Activated CD4-positive, alpha-beta T cell treated with anti-CD3 and anti-CD28 coated beads, Interleukin-2, Interleukin-4, amounts not matched to agents 100 ng/mL and 50 ng/mL, durations not matched to agents 16 hours and 8 hours (primary cell): ENCODE measurements at regions not wholly inside any gene's neighbourhood (a gene's known extent, or its start where the extent isn't known, plus 50 kb on each side); places are given as distances from the start of the nearest gene placed in this dataset.
"Not testable (repeated sequence)": the region's sequence is repeated elsewhere in the genome, so short reads cannot be mapped to it uniquely, and the experiment has no call there.

Experiments used
- DNase-seq: peaks from one replicate; pipeline ENCODE4 v3.0.0-alpha.2; 2020; ENCODE audit warnings: low spot score

DNA sequence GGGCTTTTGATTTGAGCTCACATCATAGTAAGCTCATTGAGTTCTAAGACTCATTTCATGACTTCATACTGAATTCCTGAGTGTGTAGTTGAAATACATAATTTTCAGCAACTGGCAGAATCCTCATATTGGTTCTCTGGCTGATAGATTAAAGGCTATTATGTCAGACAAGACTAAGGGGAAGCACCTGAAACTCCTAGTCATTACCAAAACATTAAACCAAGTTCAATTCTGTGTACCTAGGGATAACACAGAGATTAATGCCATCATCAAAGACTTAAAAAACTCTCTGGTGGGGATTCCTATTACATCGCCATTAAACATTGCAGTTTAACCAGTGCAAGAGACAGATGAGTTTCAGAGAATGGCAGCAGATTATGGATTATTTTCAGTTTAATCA, 339.1 kb downstream of the PTPRC start:
- peak; percentile 25 for DNase-seq

DNA sequence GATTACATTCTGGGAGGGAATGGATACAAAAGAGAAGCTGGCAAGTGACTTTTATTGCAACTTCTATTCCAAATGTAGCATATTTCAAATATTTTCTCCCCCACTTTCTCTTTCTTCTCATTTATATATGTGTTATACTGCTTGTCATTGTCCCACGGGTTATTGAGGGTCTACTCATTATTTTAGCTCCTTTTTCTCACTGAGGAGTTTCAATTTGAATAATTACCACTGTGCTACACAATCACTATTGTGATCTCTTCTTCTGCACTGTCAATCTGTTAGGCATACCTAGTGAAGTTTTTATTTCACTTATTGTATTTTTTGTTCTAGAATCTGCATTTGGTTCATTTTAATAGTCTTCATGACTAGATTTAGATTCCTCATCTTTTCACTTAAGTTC, 339.7 kb downstream of the PTPRC start:
- DNase-seq = peak; percentile 62

DNA sequence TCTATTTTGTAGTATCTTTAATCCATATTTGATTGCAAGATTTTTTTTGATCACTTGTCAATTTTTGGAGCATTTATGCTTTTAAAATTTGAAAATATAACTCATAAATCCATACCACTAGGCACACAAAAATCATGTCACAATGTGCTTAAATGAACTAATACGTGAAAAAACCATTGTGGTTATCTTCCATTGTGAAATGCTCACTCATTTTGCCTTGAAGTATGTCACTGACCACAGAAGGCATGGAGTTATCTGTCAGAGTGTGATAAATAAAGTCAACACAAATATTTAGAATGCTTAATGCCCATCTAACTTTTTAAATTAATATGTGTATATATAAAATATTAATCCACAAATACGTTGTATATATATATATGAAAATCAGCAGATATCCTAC, 347.2 kb downstream of the PTPRC start:
- DNase-seq = no peak

DNA sequence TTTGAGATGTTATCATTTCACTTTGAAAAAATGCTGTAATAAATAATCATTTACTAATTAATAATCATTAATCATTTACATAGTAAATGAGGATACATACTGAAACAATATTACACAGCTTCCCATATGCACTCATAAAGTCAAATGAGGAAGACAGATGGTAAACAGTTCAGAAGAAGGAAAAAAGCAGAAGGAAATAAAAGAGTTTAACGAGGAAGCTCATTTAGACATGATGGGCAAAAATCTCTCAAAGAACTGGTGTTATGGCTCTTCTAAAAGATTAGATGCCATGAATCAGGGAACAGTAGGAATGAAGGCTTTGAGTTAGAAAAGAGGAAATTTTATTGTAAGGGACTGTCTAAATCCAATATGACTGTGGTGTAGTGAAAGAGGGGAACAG, 347.6 kb downstream of the PTPRC start:
- no peak for DNase-seq

GRCh38 chr1:199002661-199003060, 363.8 kb downstream of the PTPRC start:
- no peak for DNase-seq

- peak; percentile 35 for DNase-seq
Measured at GRCh38 chr1:199007423-199007822, 368.6 kb downstream of the PTPRC start.

- DNase-seq = peak; percentile 79
Measured at GRCh38 chr1:199009447-199009846, 370.6 kb downstream of the PTPRC start.

- DNase-seq = peak; percentile 35
Measured at GRCh38 chr1:199010492-199010891, 371.7 kb downstream of the PTPRC start.

DNA sequence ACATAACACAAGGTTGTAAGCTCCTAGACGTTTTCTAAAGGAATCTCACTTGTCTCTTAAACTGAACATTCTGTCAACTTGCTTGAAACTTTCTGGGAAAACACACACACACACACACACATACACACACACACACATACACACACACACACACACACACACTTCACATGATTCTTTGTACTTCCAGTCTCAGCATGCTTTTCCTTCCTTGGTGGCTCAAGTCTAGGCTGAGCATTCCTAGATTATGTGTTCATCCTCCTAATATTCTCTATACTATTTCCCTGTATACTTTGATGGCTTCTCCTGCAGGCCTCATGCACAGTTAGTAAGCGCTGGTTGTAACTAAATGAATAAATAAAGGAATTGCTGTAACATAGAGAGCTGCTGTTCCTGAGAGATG, 372.1 kb downstream of the PTPRC start:
- no peak for DNase-seq

- no peak for DNase-seq
Measured at GRCh38 chr1:199015799-199016198, 377.0 kb downstream of the PTPRC start.

DNA sequence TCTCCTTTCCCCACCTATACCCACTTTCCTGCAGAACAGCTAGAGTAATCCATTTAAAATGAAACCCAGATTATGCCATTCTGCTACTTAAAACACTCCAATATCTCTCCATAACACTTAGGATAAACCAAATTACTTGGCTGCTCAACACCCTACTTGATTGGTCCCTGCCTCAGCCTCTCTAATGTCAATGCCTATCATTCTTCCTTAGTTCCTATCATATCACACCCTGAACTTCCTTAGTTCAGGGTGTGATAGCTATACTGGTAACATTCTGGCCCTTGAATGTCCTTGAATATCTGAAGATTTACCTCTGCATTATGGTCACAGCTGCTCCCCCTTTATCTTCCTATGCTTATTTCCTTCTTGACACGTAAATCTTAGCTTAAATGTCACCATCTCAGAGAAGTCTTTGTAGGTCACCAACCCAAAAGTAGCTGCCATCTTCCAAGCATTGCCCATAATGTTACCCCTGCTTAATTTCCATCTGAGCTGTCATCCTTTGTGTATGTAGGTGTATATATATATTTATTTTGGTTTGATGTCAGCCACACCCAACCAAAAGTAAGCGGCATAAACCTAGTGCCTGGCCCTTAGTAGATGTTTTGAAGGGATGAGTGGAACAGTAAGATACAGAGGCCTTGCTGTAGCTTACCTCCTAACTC, 379.8 kb downstream of the PTPRC start:
- DNase-seq = no peak

DNA sequence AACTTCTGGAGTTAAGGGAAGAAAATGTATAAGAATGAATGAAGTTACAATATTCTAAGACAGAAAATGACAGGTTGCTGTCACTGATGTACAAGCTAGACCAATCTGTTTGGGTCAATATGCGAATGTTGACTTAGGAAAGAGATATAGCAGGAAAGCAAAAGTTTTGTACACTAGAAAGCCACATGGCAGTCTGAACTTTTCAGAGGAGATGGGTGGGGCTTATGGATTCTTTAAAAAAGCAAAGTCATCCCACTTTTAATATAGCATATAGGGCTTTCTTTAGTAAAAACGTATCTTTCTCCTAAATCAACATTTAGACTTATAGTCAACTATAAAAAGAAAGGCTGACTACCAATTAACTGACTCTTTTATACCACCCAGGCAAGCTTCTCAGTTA, 381.2 kb downstream of the PTPRC start:
- no peak for DNase-seq

GRCh38 chr1:199020904-199021303, 382.1 kb downstream of the PTPRC start:
- DNase-seq = no peak

GRCh38 chr1:199029401-199029800, 390.6 kb downstream of the PTPRC start:
- no peak for DNase-seq

GRCh38 chr1:199029855-199030254, 391.0 kb downstream of the PTPRC start:
- peak; percentile 18 for DNase-seq

GRCh38 chr1:199030541-199030940, 391.7 kb downstream of the PTPRC start:
- DNase-seq = not testable (repeated sequence)

DNA sequence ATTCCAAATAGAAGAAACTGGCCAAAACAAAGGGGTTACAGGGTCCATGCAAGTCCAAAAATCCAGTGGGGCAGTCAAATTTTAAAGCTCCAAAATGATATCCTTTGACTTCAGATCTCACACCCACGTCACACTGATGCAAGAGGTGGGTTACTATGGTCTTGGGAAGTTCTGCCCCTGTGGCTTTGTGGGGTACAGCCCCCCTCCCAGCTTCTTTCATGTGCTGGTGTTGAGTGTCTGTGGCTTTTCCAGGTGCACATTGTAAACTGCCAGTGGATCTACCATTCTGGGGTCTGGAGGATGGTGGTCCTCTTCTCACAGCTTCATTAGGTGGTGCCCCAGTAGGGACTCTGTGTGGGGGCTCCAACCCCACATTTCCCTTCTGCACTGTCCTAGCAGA, 392.3 kb downstream of the PTPRC start:
- DNase-seq = not testable (repeated sequence)

DNA sequence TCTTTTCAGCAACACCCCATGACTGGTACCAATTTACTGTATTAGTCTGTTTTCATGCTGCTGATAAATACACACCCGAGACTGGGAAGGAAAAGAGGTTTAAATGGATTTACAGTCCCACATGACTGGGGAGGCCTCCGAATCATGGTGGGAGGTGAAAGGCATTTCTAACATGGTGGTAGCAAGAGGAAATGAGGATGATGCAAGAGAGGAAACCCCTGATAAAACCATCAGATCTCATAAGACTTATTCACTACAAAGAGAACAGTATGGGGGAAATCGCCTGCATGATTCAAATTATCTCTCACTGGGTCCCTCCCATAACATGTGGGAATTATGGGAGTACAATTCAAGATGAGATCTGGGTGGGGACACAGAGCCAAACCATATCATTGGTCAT, 393.6 kb downstream of the PTPRC start:
- DNase-seq = not testable (repeated sequence)

DNA sequence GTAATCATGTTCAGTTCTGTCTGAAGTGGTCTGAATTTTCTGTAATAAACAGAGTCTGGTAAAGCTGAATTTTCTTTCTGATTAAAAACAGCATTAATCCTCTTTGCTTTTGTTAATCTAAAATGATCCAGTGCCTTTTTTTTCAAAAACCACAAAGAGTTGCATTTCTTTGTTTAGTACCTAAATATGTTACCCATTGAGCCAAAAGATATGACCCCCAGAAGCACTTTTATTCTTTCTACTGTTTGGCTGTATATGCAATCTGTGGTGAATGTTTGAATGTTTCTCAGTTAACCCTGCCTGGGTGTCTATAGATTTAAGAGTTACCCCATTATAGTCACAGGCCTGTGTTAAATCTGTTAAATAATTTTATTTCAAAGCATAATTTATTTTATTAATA, 394.8 kb downstream of the PTPRC start:
- no peak for DNase-seq

GRCh38 chr1:199038156-199038555, 399.3 kb downstream of the PTPRC start:
- no peak for DNase-seq

DNA sequence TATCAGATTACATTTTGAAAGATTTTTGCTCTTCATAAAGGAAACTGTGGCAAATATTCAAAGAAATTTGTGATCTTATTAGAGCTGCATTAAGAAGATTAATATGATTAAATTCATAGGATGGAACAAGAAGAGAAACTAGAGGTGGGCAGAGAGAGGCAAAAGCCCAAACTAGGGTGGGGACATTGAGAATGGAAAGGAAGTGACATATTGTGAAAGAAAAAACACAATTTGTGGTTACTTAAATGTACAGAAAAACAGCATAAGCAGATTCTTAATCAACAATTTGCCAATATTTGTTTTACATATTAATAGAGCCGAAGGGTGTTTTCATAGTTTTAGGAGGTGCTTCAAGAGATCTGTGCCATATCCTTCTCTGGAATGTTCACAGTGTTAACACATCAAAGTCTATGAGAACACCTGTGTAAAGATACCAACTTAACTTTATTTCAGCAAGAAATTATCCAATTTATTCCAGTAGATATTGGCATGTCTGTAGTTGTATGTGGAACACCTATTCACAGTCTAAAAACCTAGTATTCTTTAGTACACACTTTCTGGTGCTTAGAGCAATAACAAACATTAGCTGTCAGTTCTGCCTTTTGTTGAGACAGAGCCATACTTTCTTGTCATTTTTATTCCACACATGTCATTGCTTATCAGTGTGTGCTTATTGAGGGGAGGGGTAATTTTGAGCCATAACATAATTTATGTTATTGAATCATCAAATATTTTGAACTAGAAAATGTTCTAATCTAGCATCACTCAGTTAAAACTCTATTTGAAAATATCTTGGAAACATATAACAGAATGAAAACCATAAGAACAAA, 401.5 kb downstream of the PTPRC start:
- peak; percentile 31 for DNase-seq

DNA sequence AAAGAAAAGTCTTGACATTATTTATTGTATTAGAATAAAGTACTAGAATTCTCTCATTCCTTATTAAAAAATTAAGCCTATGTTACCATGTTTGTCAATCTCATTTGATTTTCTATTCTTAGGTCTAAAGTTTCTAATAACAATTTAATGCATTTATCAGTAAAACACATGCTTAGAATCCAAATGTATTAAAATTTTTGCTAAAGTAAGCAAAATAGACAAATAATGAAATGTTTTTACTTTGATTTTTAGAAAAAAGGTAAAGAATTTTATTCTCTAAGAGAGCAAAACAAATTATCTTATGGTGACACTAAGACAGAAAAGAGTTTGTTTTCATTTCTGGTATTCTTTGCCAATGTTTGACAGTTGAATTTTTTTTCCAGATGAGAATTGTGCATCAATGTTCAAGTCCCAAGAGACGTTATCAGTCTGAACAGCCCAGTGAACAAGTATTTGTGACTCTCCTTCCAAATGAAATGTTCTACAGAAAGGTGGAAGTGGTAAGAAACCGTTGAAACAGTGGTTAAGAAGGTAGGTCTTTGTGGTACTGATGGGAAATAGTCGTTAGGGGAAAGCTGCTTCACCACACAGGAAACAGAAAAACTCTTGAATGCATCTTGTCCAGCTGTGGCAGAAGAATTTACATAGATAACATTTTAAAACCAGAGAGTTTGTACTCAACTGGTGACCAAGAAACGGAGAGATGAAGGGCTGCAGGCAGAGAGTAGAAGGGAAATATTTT, 402.5 kb downstream of the PTPRC start:
- peak; percentile 92 for DNase-seq

DNA sequence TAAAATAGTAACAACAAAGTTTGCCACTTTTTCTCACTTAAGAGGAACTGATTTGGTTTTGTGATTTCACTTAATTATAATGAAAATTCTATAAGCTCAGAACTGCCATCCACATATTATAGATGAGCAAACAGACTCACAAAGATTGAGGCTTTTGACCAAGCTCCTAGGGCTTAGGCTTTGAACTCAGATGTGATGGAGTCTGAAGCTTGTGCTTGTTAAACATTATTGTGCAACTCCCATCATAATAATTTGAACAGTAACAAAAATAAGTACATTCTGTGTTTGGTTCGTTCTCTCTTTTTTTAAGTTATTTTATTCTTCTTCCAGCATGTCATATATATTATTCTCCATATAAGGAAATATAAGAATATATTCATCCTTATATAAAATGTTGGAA, 403.4 kb downstream of the PTPRC start:
- peak; percentile 22 for DNase-seq
